ENCODE measurements at regions not wholly inside any gene's neighbourhood (a gene's known extent, or its start where the extent isn't known, plus 50 kb on each side); places are given as distances from the start of the nearest gene placed in this dataset.
"Not testable (repeated sequence)": the region's sequence is repeated elsewhere in the genome, so short reads cannot be mapped to it uniquely, and the experiment has no call there.

- DNase-seq = no peak
These were observed 805.5 kb upstream of the KIF2B start for GRCh38 chr17:53017227-53017626.

GRCh38 chr17:53016085-53016484 is 806.6 kb upstream of the KIF2B start:
- DNase-seq = no peak

- no peak for DNase-seq
These were observed 810.4 kb upstream of the KIF2B start for GRCh38 chr17:53012364-53012763.

- no peak for DNase-seq
These were observed 816.7 kb upstream of the KIF2B start for GRCh38 chr17:53006006-53006405.

GRCh38 chr17:53004902-53005301 is 817.8 kb upstream of the KIF2B start:
- DNase-seq = no peak

GRCh38 chr17:52995881-52996280 is 826.8 kb upstream of the KIF2B start:
- no peak for DNase-seq

- no peak for DNase-seq
These were observed 827.6 kb upstream of the KIF2B start for GRCh38 chr17:52995147-52995546.

- no peak for DNase-seq
These were observed 827.6 kb upstream of the CA10 start for GRCh38 chr17:52986056-52986662.

- DNase-seq = no peak
These were observed 823.8 kb upstream of the CA10 start for GRCh38 chr17:52982331-52982730.

- DNase-seq = no peak
These were observed 821.4 kb upstream of the CA10 start for GRCh38 chr17:52979921-52980320.

GRCh38 chr17:52965856-52966255 is 807.3 kb upstream of the CA10 start:
- no peak for DNase-seq

- not testable (repeated sequence) for DNase-seq
These were observed 803.2 kb upstream of the CA10 start for GRCh38 chr17:52961751-52962150.

GRCh38 chr17:52957411-52957810 is 798.9 kb upstream of the CA10 start:
- DNase-seq = no peak

GRCh38 chr17:52947418-52947817 is 788.9 kb upstream of the CA10 start:
- DNase-seq = no peak

- DNase-seq = no peak
These were observed 780.2 kb upstream of the CA10 start for GRCh38 chr17:52938623-52939230.

GRCh38 chr17:52930581-52930980 is 772.1 kb upstream of the CA10 start:
- DNase-seq = no peak

- no peak for DNase-seq
These were observed 771.6 kb upstream of the CA10 start for GRCh38 chr17:52930145-52930544.

- no peak for DNase-seq
These were observed 765.1 kb upstream of the CA10 start for GRCh38 chr17:52923658-52924057.

- DNase-seq = no peak
These were observed 740.7 kb upstream of the CA10 start for GRCh38 chr17:52899235-52899634.

GRCh38 chr17:52895272-52895671 is 736.8 kb upstream of the CA10 start:
- no peak for DNase-seq

GRCh38 chr17:52892334-52892733 is 733.8 kb upstream of the CA10 start:
- DNase-seq = no peak

- DNase-seq = no peak
These were observed 727.4 kb upstream of the CA10 start for GRCh38 chr17:52885882-52886281.

GRCh38 chr17:52883907-52884491 is 725.5 kb upstream of the CA10 start:
- not testable (repeated sequence) for DNase-seq

- not testable (repeated sequence) for DNase-seq
These were observed 688.3 kb upstream of the CA10 start for GRCh38 chr17:52846767-52847166.

- no peak for DNase-seq
These were observed 683.5 kb upstream of the CA10 start for GRCh38 chr17:52841971-52842370.
